Endothelial cell of umbilical vein (primary cell): ENCODE measurements at regions not wholly inside any gene's neighbourhood (a gene's known extent, or its start where the extent isn't known, plus 50 kb on each side); places are given as distances from the start of the nearest gene placed in this dataset.

ENCODE experiments used
- BruUV-seq: library from RNA; stranded (reverse); fragments of 400-500 nt; replicated peaks from 2 replicates; lab custom pipeline; 2021; lab: Mats Ljungman, UMichigan
- CTCF ChIA-PET: fragments of 300-600, 350-600 bp; sonication (Branson Sonifier 250); formaldehyde crosslinking; loops from one replicate; lab custom pipeline; 2021; ENCODE audit warnings: antibody characterized with exemption, inconsistent platforms; lab: Charles Lee
- POLR2A ChIA-PET: fragments of 300-600, 350-600 bp; sonication (Branson Sonifier 250); formaldehyde crosslinking; loops from one replicate; lab custom pipeline; 2021; ENCODE audit warnings: antibody characterized with exemption, inconsistent platforms; lab: Charles Lee
- DNase-seq: peaks from one replicate; pipeline ENCODE4 v3.0.0-alpha.2; 2011; ENCODE audit warnings: low read depth, low spot score
- FAIRE-seq: peaks from 2 replicates; lab custom pipeline; 2011; peaks lifted over from hg19 to GRCh38; lab: Jason Lieb, UNC
- H2AFZ ChIP-seq: 2 replicates; pipeline ENCODE4 v1.6.0; 2012; ENCODE audit warnings: low read depth, low read length, control low read depth, inconsistent platforms
- H3K27ac ChIP-seq: 2 replicates; pipeline ENCODE4 v1.5.1; 2011; ENCODE audit warnings: low read depth, mild to moderate bottlenecking, control low read depth, low read length, moderate library complexity; ENCODE audit not compliant: insufficient read depth
- H3K27me3 ChIP-seq, 2 experiments: 2 replicates each; pipeline versions ENCODE4 v1.6.0 to v1.6.1; 2011; ENCODE audit warnings: low read length in 2 of 2, mixed read lengths in 1 of 2; ENCODE audit not compliant: control insufficient read depth in 2 of 2, insufficient read depth in 2 of 2
- H3K36me3 ChIP-seq, 2 experiments: 2 replicates in 1 of 2; 3 replicates in 1 of 2; pipeline ENCODE4 v1.5.1; 2011; ENCODE audit warnings: low read length in 2 of 2, mild to moderate bottlenecking in 1 of 2, moderate library complexity in 1 of 2; ENCODE audit not compliant: control insufficient read depth in 2 of 2, insufficient read depth in 2 of 2; ENCODE audit errors: extremely low read depth in 1 of 2
- H3K4me1 ChIP-seq: 3 replicates; pipeline ENCODE4 v1.5.1; 2011; ENCODE audit warnings: mild to moderate bottlenecking, low read length; ENCODE audit not compliant: control insufficient read depth, insufficient read depth; ENCODE audit errors: extremely low read depth
- H3K4me2 ChIP-seq: 2 replicates; pipeline ENCODE4 v1.6.1; 2011; ENCODE audit warnings: low read length, control low read depth, mixed read lengths; ENCODE audit not compliant: insufficient read depth
- H3K4me3 ChIP-seq, 3 experiments: fragments of 200-600 bp in 1 of 3; sonication (generic), shearing (Covaris generic) in 1 of 3; replicated peaks in 1 of 3; 2 replicates each; pipeline ENCODE4 v1.5.1; 2011 to 2016; ENCODE audit warnings: control low read depth in 3 of 3, low read length in 3 of 3, mild to moderate bottlenecking in 2 of 3, inconsistent platforms in 1 of 3, low read depth in 1 of 3, moderate library complexity in 1 of 3; ENCODE audit not compliant: insufficient read depth in 1 of 3
- H3K79me2 ChIP-seq: 2 replicates; pipeline ENCODE4 v1.6.0; 2012; ENCODE audit warnings: low read length, inconsistent platforms; ENCODE audit not compliant: control insufficient read depth, insufficient read depth
- H3K9ac ChIP-seq: replicated peaks from 2 replicates; pipeline ENCODE3; 2011; ENCODE audit warnings: low read length, control low read depth; ENCODE audit not compliant: insufficient read depth; ENCODE audit errors: extremely low read depth
- H3K9me1 ChIP-seq: replicated peaks from 3 replicates; pipeline ENCODE4 v1.6.0; 2011; ENCODE audit warnings: mild to moderate bottlenecking, low read length; ENCODE audit not compliant: control insufficient read depth, insufficient read depth; ENCODE audit errors: extremely low read depth
- H3K9me3 ChIP-seq: replicated peaks from 2 replicates; pipeline ENCODE4 v1.5.1; 2012; ENCODE audit warnings: low read length, inconsistent platforms; ENCODE audit not compliant: control insufficient read depth, insufficient read depth
- H4K20me1 ChIP-seq: replicated peaks from 2 replicates; pipeline ENCODE3; 2011; ENCODE audit warnings: mild to moderate bottlenecking, low read length; ENCODE audit not compliant: control insufficient read depth, insufficient read depth; ENCODE audit errors: extremely low read depth
- CTCF ChIP-seq, 2 donors: IDR thresholded peaks; 1 replicate in 1 of 2; 2 replicates in 1 of 2; pipeline ENCODE4 v1.5.1; 2011; ENCODE audit warnings: low read length in 2 of 2, mild to moderate bottlenecking in 2 of 2, moderate library complexity in 2 of 2, control low read depth in 1 of 2, inconsistent platforms in 1 of 2, low read depth in 1 of 2; ENCODE audit not compliant: insufficient read depth in 1 of 2; ENCODE audit errors: extremely low read depth in 1 of 2
- EZH2 ChIP-seq: IDR thresholded peaks from 2 replicates; pipeline ENCODE4 v1.6.1; 2012; ENCODE audit warnings: borderline replicate concordance, low read depth, mild to moderate bottlenecking, moderate library complexity, low read length, inconsistent platforms; ENCODE audit not compliant: severe bottlenecking
- FOS ChIP-seq: IDR thresholded peaks from 2 replicates; pipeline ENCODE4 v1.6.1; 2011; ENCODE audit warnings: mild to moderate bottlenecking, low read length, moderate library complexity, borderline replicate concordance; ENCODE audit not compliant: insufficient read depth
- GATA2 ChIP-seq: IDR thresholded peaks from 2 replicates; pipeline ENCODE4 v1.7.0; 2011; ENCODE audit warnings: low read depth, mild to moderate bottlenecking, moderate library complexity, mixed read lengths, low read length; ENCODE audit not compliant: insufficient read length, insufficient read depth
- JUN ChIP-seq: IDR thresholded peaks from 2 replicates; pipeline ENCODE4 v1.6.1; 2011; ENCODE audit warnings: borderline replicate concordance, low read depth; ENCODE audit not compliant: insufficient read length, insufficient read depth
- MAX ChIP-seq: IDR thresholded peaks from 2 replicates; pipeline ENCODE4 v1.6.1; 2011; ENCODE audit not compliant: insufficient read depth, insufficient read length
- MYC ChIP-seq: IDR thresholded peaks from one replicate; pipeline ENCODE4 v1.6.1; 2011; ENCODE audit warnings: mild to moderate bottlenecking, low read depth, low read length
- POLR2A ChIP-seq: IDR thresholded peaks from 2 replicates; pipeline ENCODE4 v1.6.1; 2012; ENCODE audit warnings: low read depth, mild to moderate bottlenecking, control low read depth, low read length
- POLR2AphosphoS5 ChIP-seq: IDR thresholded peaks from 2 replicates; pipeline ENCODE4 v1.6.1; 2012; ENCODE audit warnings: low read depth, mild to moderate bottlenecking, control low read depth, low read length, moderate library complexity; ENCODE audit not compliant: insufficient read depth
- dilution Hi-C: fragments of 300-500 bp; cut with MboI; formaldehyde crosslinking; loops from one replicate; pipeline ENCODE4 v1.15.0; 2019; ENCODE audit warnings: low sequenced_read_pairs; ENCODE audit not compliant: extremely low pct_ligation_motif_present
- intact Hi-C: fragments of 100-400 bp; cut with micrococcal nuclease; formaldehyde crosslinking; loops from one replicate; pipeline ENCODE4 v1.10.0; 2022

- FAIRE-seq (no peak), DNase-seq (no peak)
- no peak for TF ChIP-seq MAX
- no peak for TF ChIP-seq POLR2A
- no peak for TF ChIP-seq EZH2
- no peak for TF ChIP-seq FOS
- TF ChIP-seq MYC, result no peak
- no peak for TF ChIP-seq CTCF (IDR thresholded peaks at IDR 0.05; ENCODE audit: extremely low read depth in 1 of 2, insufficient read depth in 1 of 2, low read depth in 1 of 2, low read length in 2 of 2)
- TF ChIP-seq POLR2AphosphoS5, result no peak
- TF ChIP-seq GATA2, result no peak
- TF ChIP-seq JUN, result no peak
- no peak overlapping the region for H3K4me2 ChIP-seq
- H3K36me3 ChIP-seq, result no peaks in the 10 kb centered on the region
- CTCF ChIA-PET, result interaction anchor here (1.4 kb wide), 1 partner anchor 10 kb away, joined by 4 read pairs; no protein-coding TSS in a partner anchor
- H3K9me1 ChIP-seq, result no peaks in the 10 kb centered on the region
- H3K9ac ChIP-seq, result no peak overlapping the region
- no peaks in the 10 kb centered on the region for H3K4me1 ChIP-seq
- intact Hi-C loops (no loop called here), dilution Hi-C loops (no loop called here)
- no peak overlapping the region for H3K4me3 ChIP-seq
- POLR2A ChIA-PET, result no interaction called here
- no peaks in the 10 kb centered on the region for H3K27me3 ChIP-seq
- H3K27ac ChIP-seq, result no peak overlapping the region
- H3K79me2 ChIP-seq, result no peaks in the 10 kb centered on the region
- H4K20me1 ChIP-seq, result no peaks in the 10 kb centered on the region
- no peaks in the 10 kb centered on the region for H3K9me3 ChIP-seq
- no TSS peak for BruUV-seq
- H2AFZ ChIP-seq, result no peak overlapping the region
These were observed 274.1 kb upstream of the MAP3K7 start for GRCh38 chr6:90860822-90861601.
